ENCODE measurements at regions not wholly inside any gene's neighbourhood (a gene's known extent, or its start where the extent isn't known, plus 50 kb on each side); places are given as distances from the start of the nearest gene placed in this dataset.

DNA sequence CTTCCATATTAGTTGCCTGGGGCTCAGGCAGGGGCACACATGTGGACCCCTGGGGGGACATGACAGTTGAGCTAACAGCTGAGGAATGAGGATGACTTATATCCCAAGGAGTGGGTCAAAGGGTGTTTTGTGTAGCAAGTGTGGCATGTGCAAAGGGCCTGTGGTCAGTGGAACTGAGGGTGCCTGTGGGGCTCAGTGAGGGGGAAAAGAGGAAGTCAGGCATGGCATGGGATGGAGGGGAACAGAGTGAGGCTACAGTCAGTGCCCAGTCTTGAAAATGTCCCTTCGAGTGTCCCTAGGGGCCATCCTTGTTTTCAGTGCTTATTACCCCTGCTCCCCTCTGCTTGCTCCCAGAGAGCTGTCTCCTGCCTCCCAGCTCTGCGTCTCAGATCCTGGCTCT is 64.3 kb upstream of the CD99 start:
- TF ChIP-seq EZH2 (IDR thresholded peaks at IDR 0.05; ENCODE audit: borderline replicate concordance, low read depth, low read length, severe bottlenecking) = no peak
- TF ChIP-seq, protein P1, sequence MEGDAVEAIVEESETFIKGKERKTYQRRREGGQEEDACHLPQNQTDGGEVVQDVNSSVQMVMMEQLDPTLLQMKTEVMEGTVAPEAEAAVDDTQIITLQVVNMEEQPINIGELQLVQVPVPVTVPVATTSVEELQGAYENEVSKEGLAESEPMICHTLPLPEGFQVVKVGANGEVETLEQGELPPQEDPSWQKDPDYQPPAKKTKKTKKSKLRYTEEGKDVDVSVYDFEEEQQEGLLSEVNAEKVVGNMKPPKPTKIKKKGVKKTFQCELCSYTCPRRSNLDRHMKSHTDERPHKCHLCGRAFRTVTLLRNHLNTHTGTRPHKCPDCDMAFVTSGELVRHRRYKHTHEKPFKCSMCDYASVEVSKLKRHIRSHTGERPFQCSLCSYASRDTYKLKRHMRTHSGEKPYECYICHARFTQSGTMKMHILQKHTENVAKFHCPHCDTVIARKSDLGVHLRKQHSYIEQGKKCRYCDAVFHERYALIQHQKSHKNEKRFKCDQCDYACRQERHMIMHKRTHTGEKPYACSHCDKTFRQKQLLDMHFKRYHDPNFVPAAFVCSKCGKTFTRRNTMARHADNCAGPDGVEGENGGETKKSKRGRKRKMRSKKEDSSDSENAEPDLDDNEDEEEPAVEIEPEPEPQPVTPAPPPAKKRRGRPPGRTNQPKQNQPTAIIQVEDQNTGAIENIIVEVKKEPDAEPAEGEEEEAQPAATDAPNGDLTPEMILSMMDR (IDR thresholded peaks at IDR 0.05; ENCODE audit: borderline replicate concordance, extremely low read depth, low read length, poor library complexity, severe bottlenecking) = no peak
- Histone ChIP-seq H4K20me1 (ENCODE audit: insufficient read depth, low read length) (no peaks in the 10 kb centered on the region), H3K9ac (ENCODE audit: low read depth, low read length) (no peak overlapping the region), H3K4me2 (ENCODE audit: insufficient read depth, low read length) (no peak overlapping the region), H3K4me3 (ENCODE audit: low read depth in 1 of 2, low read length in 2 of 2) (no peak overlapping the region), H3K36me3 (ENCODE audit: insufficient read depth, low read length) (peaks cover 88% of the 10 kb centered on the region), H3K79me2 (ENCODE audit: insufficient read depth, low read length) (peaks cover 26% of the 10 kb centered on the region), H3K27ac (ENCODE audit: low read length) (no peak overlapping the region), H3K4me1 (ENCODE audit: insufficient read depth, low read length) (peaks cover 32% of the 10 kb centered on the region), H2AFZ (ENCODE audit: low read depth, low read length) (no peak overlapping the region), H3K27me3 (ENCODE audit: insufficient read depth, low read length, poor library complexity) (no peaks in the 10 kb centered on the region), H3K9me3 (ENCODE audit: insufficient read depth, low read length, severe bottlenecking) (peaks cover 26% of the 10 kb centered on the region)
- no peak for ATAC-seq (ENCODE audit: insufficient read depth, low read depth)
- DNase-seq = no peak

DNA sequence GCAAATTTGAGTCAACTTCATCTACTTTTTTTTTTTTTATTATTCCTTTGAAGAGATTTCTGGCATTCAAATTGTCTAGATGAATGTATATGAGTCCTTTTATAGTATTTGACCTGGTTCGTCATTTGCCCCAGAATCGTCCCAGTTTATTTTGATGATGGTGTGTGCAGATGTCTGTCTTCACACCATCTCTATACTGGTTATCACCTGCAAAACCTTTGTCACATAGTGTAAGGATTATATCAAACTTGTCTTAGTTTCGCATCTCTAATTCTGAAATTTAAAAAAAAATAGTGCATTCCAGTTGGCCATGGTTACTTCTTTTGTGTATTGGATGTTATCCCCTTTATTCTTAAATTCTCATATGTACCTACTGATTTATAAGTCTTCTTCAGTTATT is 70.5 kb upstream of the CD99 start:
- H2AFZ ChIP-seq (ENCODE audit: low read depth, low read length) = no peak overlapping the region
- no peak overlapping the region for H3K27ac ChIP-seq (ENCODE audit: low read length)
- H3K27me3 ChIP-seq (ENCODE audit: insufficient read depth, low read length, poor library complexity) = no peaks in the 10 kb centered on the region
- peaks cover 1% of the 10 kb centered on the region; the same call in 1 of the 2 replicates for H3K4me1 ChIP-seq (ENCODE audit: insufficient read depth, low read length)
- no peak for TF ChIP-seq EZH2 (IDR thresholded peaks at IDR 0.05; ENCODE audit: borderline replicate concordance, low read depth, low read length, severe bottlenecking)
- TF ChIP-seq, protein P1 (IDR thresholded peaks at IDR 0.05; ENCODE audit: borderline replicate concordance, extremely low read depth, low read length, poor library complexity, severe bottlenecking) = no peak
- peaks cover 76% of the 10 kb centered on the region for H3K36me3 ChIP-seq (ENCODE audit: insufficient read depth, low read length)
- no peaks in the 10 kb centered on the region for H3K9me3 ChIP-seq (ENCODE audit: insufficient read depth, low read length, severe bottlenecking)
- H3K4me2 ChIP-seq (ENCODE audit: insufficient read depth, low read length) = no peak overlapping the region
- no peaks in the 10 kb centered on the region for H4K20me1 ChIP-seq (ENCODE audit: insufficient read depth, low read length)
- DNase-seq (no peak), ATAC-seq (ENCODE audit: insufficient read depth, low read depth) (no peak)
- no peak overlapping the region for H3K9ac ChIP-seq (ENCODE audit: low read depth, low read length)
- no peak overlapping the region for H3K4me3 ChIP-seq (ENCODE audit: low read depth in 1 of 2, low read length in 2 of 2)
- peaks cover 12% of the 10 kb centered on the region for H3K79me2 ChIP-seq (ENCODE audit: insufficient read depth, low read length)

DNA sequence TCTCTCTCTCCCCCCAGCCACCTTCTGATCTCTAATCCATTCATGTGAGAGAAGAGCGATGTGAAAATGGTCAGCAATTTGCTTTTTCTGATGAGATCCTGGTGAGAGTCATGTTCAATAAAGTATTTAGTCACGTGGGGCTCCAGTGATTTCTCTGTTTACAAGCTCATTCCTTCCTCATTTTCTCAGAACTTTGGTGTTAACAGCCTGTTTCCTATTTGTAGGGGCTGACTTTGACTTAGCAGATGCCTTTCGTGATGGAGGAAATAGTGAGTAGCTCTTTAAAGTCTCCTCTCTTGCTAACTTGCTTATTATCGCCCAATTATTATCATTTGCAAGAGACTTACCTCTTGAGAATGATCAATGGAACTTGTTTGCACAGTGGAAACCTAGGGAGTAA is 72.6 kb upstream of the CD99 start:
- TF ChIP-seq, protein P1 (IDR thresholded peaks at IDR 0.05; ENCODE audit: borderline replicate concordance, extremely low read depth, low read length, poor library complexity, severe bottlenecking) = no peak
- peaks cover 82% of the 10 kb centered on the region for H3K36me3 ChIP-seq (ENCODE audit: insufficient read depth, low read length)

DNA sequence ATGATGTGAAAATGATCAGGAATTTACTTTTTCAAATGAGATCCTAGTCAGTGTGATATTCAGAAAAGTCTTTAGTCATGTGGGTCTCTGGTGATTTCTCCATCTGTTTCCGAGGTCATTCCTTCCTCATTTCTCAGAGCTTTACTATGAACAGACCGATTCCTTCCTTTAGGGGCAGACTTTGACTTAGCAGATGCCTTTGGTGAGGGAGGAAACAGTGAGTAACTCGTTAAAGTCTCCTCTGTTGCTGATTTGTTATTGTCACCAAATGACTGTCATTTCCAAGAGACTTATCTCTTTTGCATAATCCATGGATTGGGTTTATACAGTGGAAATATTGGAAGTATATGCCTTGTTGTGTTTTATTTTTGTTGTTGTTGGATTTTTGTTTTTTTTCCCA is 76.2 kb upstream of the CD99 start:
- TF ChIP-seq EZH2 (IDR thresholded peaks at IDR 0.05; ENCODE audit: borderline replicate concordance, low read depth, low read length, severe bottlenecking) = no peak
- TF ChIP-seq, protein P1 (IDR thresholded peaks at IDR 0.05; ENCODE audit: borderline replicate concordance, extremely low read depth, low read length, poor library complexity, severe bottlenecking) = peak; percentile 19
- Histone ChIP-seq H2AFZ (ENCODE audit: low read depth, low read length) (no peak overlapping the region), H3K4me2 (ENCODE audit: insufficient read depth, low read length) (peak overlapping the region; percentile 4; the same call in 1 of the 2 replicates), H3K9ac (ENCODE audit: low read depth, low read length) (no peak overlapping the region), H3K27me3 (ENCODE audit: insufficient read depth, low read length, poor library complexity) (no peaks in the 10 kb centered on the region), H3K79me2 (ENCODE audit: insufficient read depth, low read length) (peaks cover 65% of the 10 kb centered on the region), H3K36me3 (ENCODE audit: insufficient read depth, low read length) (peaks cover 81% of the 10 kb centered on the region), H3K9me3 (ENCODE audit: insufficient read depth, low read length, severe bottlenecking) (no peaks in the 10 kb centered on the region), H3K4me3 (ENCODE audit: low read depth in 1 of 2, low read length in 2 of 2) (no peak overlapping the region), H3K4me1 (ENCODE audit: insufficient read depth, low read length) (peaks cover 51% of the 10 kb centered on the region), H3K27ac (ENCODE audit: low read length) (no peak overlapping the region), H4K20me1 (ENCODE audit: insufficient read depth, low read length) (no peaks in the 10 kb centered on the region)
- no peak for ATAC-seq (ENCODE audit: insufficient read depth, low read depth)
- DNase-seq = no peak

More for the DNA sequence above, 72.6 kb upstream of the CD99 start:
- H3K4me1 ChIP-seq (ENCODE audit: insufficient read depth, low read length) = peaks cover 15% of the 10 kb centered on the region
- no peaks in the 10 kb centered on the region for H3K27me3 ChIP-seq (ENCODE audit: insufficient read depth, low read length, poor library complexity)
- H3K4me3 ChIP-seq (ENCODE audit: low read depth in 1 of 2, low read length in 2 of 2) = no peak overlapping the region
- H3K79me2 ChIP-seq (ENCODE audit: insufficient read depth, low read length) = peaks cover 29% of the 10 kb centered on the region
- no peak overlapping the region for H2AFZ ChIP-seq (ENCODE audit: low read depth, low read length)
- DNase-seq = no peak
- ATAC-seq (ENCODE audit: insufficient read depth, low read depth) = no peak
- H3K9ac ChIP-seq (ENCODE audit: low read depth, low read length) = no peak overlapping the region
- no peaks in the 10 kb centered on the region for H4K20me1 ChIP-seq (ENCODE audit: insufficient read depth, low read length)
- no peaks in the 10 kb centered on the region for H3K9me3 ChIP-seq (ENCODE audit: insufficient read depth, low read length, severe bottlenecking)
- no peak overlapping the region for H3K4me2 ChIP-seq (ENCODE audit: insufficient read depth, low read length)
- no peak overlapping the region for H3K27ac ChIP-seq (ENCODE audit: low read length)
